H1 (cell line): ENCODE measurements at regions not wholly inside any gene's neighbourhood (a gene's known extent, or its start where the extent isn't known, plus 50 kb on each side); places are given as distances from the start of the nearest gene placed in this dataset.

Source experiments
- CHD1 ChIP-seq: IDR thresholded peaks from 2 replicates; pipeline ENCODE4 v1.6.1; 2012; ENCODE audit warnings: low read depth, low read length, improper control_type of control experiment
- CTBP2 ChIP-seq: IDR thresholded peaks from 2 replicates; pipeline ENCODE4 v1.7.0; 2011; ENCODE audit warnings: borderline replicate concordance, mild to moderate bottlenecking, moderate library complexity, mixed read lengths, low read length; ENCODE audit not compliant: insufficient read depth, insufficient read length
- RAD21 ChIP-seq, 2 experiments: IDR thresholded peaks in 1 of 2; conservative IDR thresholded peaks in 1 of 2; 2 replicates each; pipeline ENCODE4 v1.6.1; 2011; ENCODE audit warnings: low read depth in 2 of 2, low read length in 2 of 2, improper control_type of control experiment in 1 of 2, inconsistent platforms in 1 of 2, mild to moderate bottlenecking in 1 of 2, moderate library complexity in 1 of 2
- TBP ChIP-seq: IDR thresholded peaks from 2 replicates; pipeline ENCODE4 v1.6.1; 2011; ENCODE audit warnings: low read depth, low read length, improper control_type of control experiment
- YY1 ChIP-seq: IDR thresholded peaks from 2 replicates; pipeline ENCODE4 v1.6.1; 2011; ENCODE audit warnings: low read depth, mild to moderate bottlenecking, low read length
- TF ChIP-seq, protein P1 (sequence below): IDR thresholded peaks from 2 replicates; pipeline ENCODE4 v1.6.1; 2012; ENCODE audit warnings: low read length, inconsistent platforms

DNA sequence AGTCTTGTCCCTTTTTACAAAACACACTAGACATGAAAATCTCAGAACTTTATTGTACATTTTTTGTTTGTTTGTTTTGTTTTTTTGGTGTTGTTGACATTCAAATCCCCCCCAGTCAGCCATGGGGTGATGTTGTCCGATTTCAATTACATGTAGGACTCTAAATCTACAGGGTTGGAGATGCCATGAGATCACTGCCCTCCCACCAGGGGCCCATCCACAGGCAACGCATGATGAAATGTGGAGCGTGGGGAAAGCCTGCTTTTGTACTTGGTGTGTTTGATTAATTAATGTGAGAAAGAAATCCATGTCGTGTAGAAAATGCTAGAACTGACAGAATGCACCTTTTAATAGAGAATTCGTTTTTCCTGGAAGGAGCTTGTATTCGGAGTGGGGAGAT is 93.2 kb downstream of the ZNF22 start (continued):
- TF ChIP-seq, protein P1, sequence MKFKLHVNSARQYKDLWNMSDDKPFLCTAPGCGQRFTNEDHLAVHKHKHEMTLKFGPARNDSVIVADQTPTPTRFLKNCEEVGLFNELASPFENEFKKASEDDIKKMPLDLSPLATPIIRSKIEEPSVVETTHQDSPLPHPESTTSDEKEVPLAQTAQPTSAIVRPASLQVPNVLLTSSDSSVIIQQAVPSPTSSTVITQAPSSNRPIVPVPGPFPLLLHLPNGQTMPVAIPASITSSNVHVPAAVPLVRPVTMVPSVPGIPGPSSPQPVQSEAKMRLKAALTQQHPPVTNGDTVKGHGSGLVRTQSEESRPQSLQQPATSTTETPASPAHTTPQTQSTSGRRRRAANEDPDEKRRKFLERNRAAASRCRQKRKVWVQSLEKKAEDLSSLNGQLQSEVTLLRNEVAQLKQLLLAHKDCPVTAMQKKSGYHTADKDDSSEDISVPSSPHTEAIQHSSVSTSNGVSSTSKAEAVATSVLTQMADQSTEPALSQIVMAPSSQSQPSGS: no peak
- no peak for TF ChIP-seq YY1
- TF ChIP-seq TBP: no peak
- no peak for TF ChIP-seq RAD21 (IDR thresholded peaks at IDR 0.05 in 1 of 2, conservative IDR thresholded peaks at IDR 0.05 in 1 of 2; ENCODE audit: low read depth in 2 of 2, low read length in 2 of 2)
- TF ChIP-seq CTBP2: no peak
- no peak for TF ChIP-seq CHD1
